ENCODE measurements at regions not wholly inside any gene's neighbourhood (a gene's known extent, or its start where the extent isn't known, plus 50 kb on each side); places are given as distances from the start of the nearest gene placed in this dataset.

- POLR2A ChIA-PET: no interaction called here
- Histone ChIP-seq H3K27me3 (ENCODE audit: insufficient read depth, low read length) (no peaks in the 10 kb centered on the region), H3K9me3 (ENCODE audit: control insufficient read depth in 1 of 2, insufficient read depth in 1 of 2, low read depth in 1 of 2, low read length in 2 of 2) (no peaks in the 10 kb centered on the region), H3K9ac (ENCODE audit: low read length) (no peak overlapping the region), H4K20me1 (ENCODE audit: insufficient read depth) (no peaks in the 10 kb centered on the region), H3K9me2 (ENCODE audit: insufficient read depth) (no peaks in the 10 kb centered on the region), H3K4me1 (ENCODE audit: control insufficient read depth in 1 of 2, insufficient read depth in 2 of 2, low read length in 2 of 2) (no peaks in the 10 kb centered on the region), H3K4me3 (replicated peaks in 1 of 2; ENCODE audit: low read depth in 1 of 2, low read length in 2 of 2) (no peak overlapping the region), H3K27ac (ENCODE audit: low read depth, low read length) (no peak overlapping the region), H3K79me2 (ENCODE audit: insufficient read depth, low read length) (no peaks in the 10 kb centered on the region), H3K4me2 (ENCODE audit: low read length) (no peak overlapping the region), H3K36me3 (ENCODE audit: control insufficient read depth in 1 of 2, insufficient read depth in 2 of 2, low read length in 2 of 2) (no peaks in the 10 kb centered on the region), H2AFZ (ENCODE audit: low read depth, low read length, poor library complexity, severe bottlenecking) (no peak overlapping the region)
- CTCF ChIA-PET: no interaction called here
- TF ChIP-seq ZNF274 (IDR thresholded peaks at IDR 0.05; ENCODE audit: low read depth, low read length): no peak
- TF ChIP-seq ELF1 (IDR thresholded peaks at IDR 0.05; ENCODE audit: borderline replicate concordance, low read depth): no peak
- TF ChIP-seq, protein P1, sequence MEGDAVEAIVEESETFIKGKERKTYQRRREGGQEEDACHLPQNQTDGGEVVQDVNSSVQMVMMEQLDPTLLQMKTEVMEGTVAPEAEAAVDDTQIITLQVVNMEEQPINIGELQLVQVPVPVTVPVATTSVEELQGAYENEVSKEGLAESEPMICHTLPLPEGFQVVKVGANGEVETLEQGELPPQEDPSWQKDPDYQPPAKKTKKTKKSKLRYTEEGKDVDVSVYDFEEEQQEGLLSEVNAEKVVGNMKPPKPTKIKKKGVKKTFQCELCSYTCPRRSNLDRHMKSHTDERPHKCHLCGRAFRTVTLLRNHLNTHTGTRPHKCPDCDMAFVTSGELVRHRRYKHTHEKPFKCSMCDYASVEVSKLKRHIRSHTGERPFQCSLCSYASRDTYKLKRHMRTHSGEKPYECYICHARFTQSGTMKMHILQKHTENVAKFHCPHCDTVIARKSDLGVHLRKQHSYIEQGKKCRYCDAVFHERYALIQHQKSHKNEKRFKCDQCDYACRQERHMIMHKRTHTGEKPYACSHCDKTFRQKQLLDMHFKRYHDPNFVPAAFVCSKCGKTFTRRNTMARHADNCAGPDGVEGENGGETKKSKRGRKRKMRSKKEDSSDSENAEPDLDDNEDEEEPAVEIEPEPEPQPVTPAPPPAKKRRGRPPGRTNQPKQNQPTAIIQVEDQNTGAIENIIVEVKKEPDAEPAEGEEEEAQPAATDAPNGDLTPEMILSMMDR (IDR thresholded peaks at IDR 0.05 in 2 of 3, conservative IDR thresholded peaks at IDR 0.05 in 1 of 3; ENCODE audit: borderline replicate concordance in 1 of 3, insufficient read depth in 1 of 3, low read depth in 2 of 3, low read length in 2 of 3): no peak
- no peak for TF ChIP-seq YY1 (IDR thresholded peaks at IDR 0.05; ENCODE audit: extremely low read depth, insufficient replicate concordance, low read depth, low read length)
- no peak for TF ChIP-seq CEBPB (IDR thresholded peaks at IDR 0.05; ENCODE audit: low read depth)
- TF ChIP-seq RAD21 (IDR thresholded peaks at IDR 0.05; ENCODE audit: low read depth): no peak
- no peak for TF ChIP-seq EGR1 (IDR thresholded peaks at IDR 0.05; ENCODE audit: low read depth)
- intact Hi-C loops (cut with micrococcal nuclease): no loop called here
- RAD21 ChIA-PET (ENCODE audit: low non-redundant PET in 1 of 2, low total read pairs in 2 of 2, uncharacterized antibody in 2 of 2, unreplicated experiment in 2 of 2): no interaction called here
- no TSS peak for BruUV-seq (replicated peaks)
- DNase-seq (ENCODE audit: low read depth, low spot score): no peak
- no peak for ATAC-seq
Measured at GRCh38 chr18:27394687-27395086, 209.6 kb upstream of the CHST9 start.

- no peak overlapping the region for H3K4me3 ChIP-seq (replicated peaks in 1 of 2; ENCODE audit: low read depth in 1 of 2, low read length in 2 of 2)
- H3K9me2 ChIP-seq (ENCODE audit: insufficient read depth): no peaks in the 10 kb centered on the region
- POLR2A ChIA-PET: no interaction called here
- H4K20me1 ChIP-seq (ENCODE audit: insufficient read depth): no peaks in the 10 kb centered on the region
- H3K9ac ChIP-seq (ENCODE audit: low read length): no peak overlapping the region
- BruUV-seq (replicated peaks): no TSS peak
- DNase-seq (ENCODE audit: low read depth, low spot score): no peak
- H3K36me3 ChIP-seq (ENCODE audit: control insufficient read depth in 1 of 2, insufficient read depth in 2 of 2, low read length in 2 of 2): no peaks in the 10 kb centered on the region
- RAD21 ChIA-PET (ENCODE audit: low non-redundant PET in 1 of 2, low total read pairs in 2 of 2, uncharacterized antibody in 2 of 2, unreplicated experiment in 2 of 2): no interaction called here
- CTCF ChIA-PET: no interaction called here
- no peaks in the 10 kb centered on the region for H3K27me3 ChIP-seq (ENCODE audit: insufficient read depth, low read length)
- intact Hi-C loops (cut with micrococcal nuclease): no loop called here
- H2AFZ ChIP-seq (ENCODE audit: low read depth, low read length, poor library complexity, severe bottlenecking): no peak overlapping the region
- 0 out of 4 replicates have a peak, but pooled peaks cover 0 to 3% of the 10 kb centered on the region in 2 experiments for H3K9me3 ChIP-seq (ENCODE audit: control insufficient read depth in 1 of 2, insufficient read depth in 1 of 2, low read depth in 1 of 2, low read length in 2 of 2)
- no peak for ATAC-seq
- H3K79me2 ChIP-seq (ENCODE audit: insufficient read depth, low read length): no peaks in the 10 kb centered on the region
- no peaks in the 10 kb centered on the region for H3K4me1 ChIP-seq (ENCODE audit: control insufficient read depth in 1 of 2, insufficient read depth in 2 of 2, low read length in 2 of 2)
- no peak overlapping the region for H3K27ac ChIP-seq (ENCODE audit: low read depth, low read length)
- H3K4me2 ChIP-seq (ENCODE audit: low read length): no peak overlapping the region
- no peak for TF ChIP-seq EGR1 (IDR thresholded peaks at IDR 0.05; ENCODE audit: low read depth)
- TF ChIP-seq JUND (IDR thresholded peaks at IDR 0.05): no peak
- no peak for TF ChIP-seq POLR2AphosphoS5 (IDR thresholded peaks at IDR 0.05; ENCODE audit: low read depth, low read length)
- TF ChIP-seq YY1 (IDR thresholded peaks at IDR 0.05; ENCODE audit: extremely low read depth, insufficient replicate concordance, low read depth, low read length): no peak
- TF ChIP-seq TCF7L2 (IDR thresholded peaks at IDR 0.05; ENCODE audit: borderline replicate concordance, extremely low read depth, insufficient read depth, insufficient read length): no peak
- no peak for TF ChIP-seq CBX3 (IDR thresholded peaks at IDR 0.05; ENCODE audit: low read depth)
- TF ChIP-seq SP1 (IDR thresholded peaks at IDR 0.05; ENCODE audit: low read depth): no peak
- no peak for TF ChIP-seq EZH2 (IDR thresholded peaks at IDR 0.05)
- TF ChIP-seq, protein P2, sequence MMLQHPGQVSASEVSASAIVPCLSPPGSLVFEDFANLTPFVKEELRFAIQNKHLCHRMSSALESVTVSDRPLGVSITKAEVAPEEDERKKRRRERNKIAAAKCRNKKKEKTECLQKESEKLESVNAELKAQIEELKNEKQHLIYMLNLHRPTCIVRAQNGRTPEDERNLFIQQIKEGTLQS (IDR thresholded peaks at IDR 0.05): no peak
- TF ChIP-seq RAD21 (IDR thresholded peaks at IDR 0.05; ENCODE audit: low read depth): no peak
- TF ChIP-seq FOSL1 (IDR thresholded peaks at IDR 0.05; ENCODE audit: low read depth): no peak
- TF ChIP-seq SRF (IDR thresholded peaks at IDR 0.05; ENCODE audit: low read depth): no peak
- TF ChIP-seq ELF1 (IDR thresholded peaks at IDR 0.05; ENCODE audit: borderline replicate concordance, low read depth): no peak
- no peak for TF ChIP-seq EZH2phosphoT487 (IDR thresholded peaks at IDR 0.05; ENCODE audit: borderline replicate concordance)
- no peak for TF ChIP-seq POLR2A (IDR thresholded peaks at IDR 0.05; ENCODE audit: borderline replicate concordance, extremely low read depth, insufficient read depth, insufficient read length)
Measured at GRCh38 chr18:27382567-27383216, 197.6 kb upstream of the CHST9 start.

All from HCT116 (cell line).